Mammary epithelial cell (primary cell): ENCODE measurements at regions not wholly inside any gene's neighbourhood (a gene's known extent, or its start where the extent isn't known, plus 50 kb on each side); places are given as distances from the start of the nearest gene placed in this dataset.

Experiments
- CTCF ChIP-seq, 2 donors: IDR thresholded peaks in 1 of 2; conservative IDR thresholded peaks in 1 of 2; 2 replicates each; pipeline ENCODE4 v1.5.1; 2011 to 2012; ENCODE audit warnings: inconsistent platforms in 2 of 2, low read length in 2 of 2, mild to moderate bottlenecking in 2 of 2, control low read depth in 1 of 2, low read depth in 1 of 2; ENCODE audit not compliant: insufficient read depth in 1 of 2; ENCODE audit errors: extremely low read depth in 1 of 2
- EZH2 ChIP-seq: IDR thresholded peaks from 2 replicates; pipeline ENCODE4 v1.6.1; 2012; ENCODE audit warnings: low read length, inconsistent platforms, borderline replicate concordance

- TF ChIP-seq CTCF (conservative IDR thresholded peaks at IDR 0.05 in 1 of 2, IDR thresholded peaks at IDR 0.05 in 1 of 2; ENCODE audit: extremely low read depth in 1 of 2, insufficient read depth in 1 of 2, low read depth in 1 of 2, low read length in 2 of 2) (no peak), EZH2 (no peak)
Observed at GRCh38 chr4:33421887-33422286, 2701.7 kb downstream of the PCDH7 start.
